ENCODE measurements at regions not wholly inside any gene's neighbourhood (a gene's known extent, or its start where the extent isn't known, plus 50 kb on each side); places are given as distances from the start of the nearest gene placed in this dataset.

DNA sequence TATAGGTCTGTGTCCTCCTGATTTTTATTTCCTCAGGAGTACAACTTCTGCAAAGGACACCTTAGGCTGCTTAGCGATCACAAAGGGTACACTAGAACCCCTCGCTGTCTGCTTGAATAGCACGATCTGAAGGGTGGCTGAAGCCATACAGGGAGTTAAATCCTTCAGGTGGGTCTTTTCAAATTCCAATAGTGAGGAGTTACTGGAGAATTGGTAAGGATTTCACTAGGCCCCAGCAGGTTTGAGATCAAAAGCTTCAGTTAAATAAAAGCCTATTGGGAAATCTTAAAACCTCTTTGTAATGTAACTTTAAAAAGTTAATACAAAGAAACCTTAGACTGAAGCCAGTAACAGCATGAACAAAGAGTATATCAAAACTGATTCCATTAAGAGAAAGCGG lies 613.1 kb downstream of the ZEB2 start:
- no peak overlapping the region for H3K27ac ChIP-seq
- no peak for DNase-seq (ENCODE audit: low read depth, low spot score)

- no peak overlapping the region for H3K27ac ChIP-seq
- no peak for DNase-seq (ENCODE audit: low read depth, low spot score)
Measured at GRCh38 chr2:143905587-143905986, 614.3 kb downstream of the ZEB2 start.

DNA sequence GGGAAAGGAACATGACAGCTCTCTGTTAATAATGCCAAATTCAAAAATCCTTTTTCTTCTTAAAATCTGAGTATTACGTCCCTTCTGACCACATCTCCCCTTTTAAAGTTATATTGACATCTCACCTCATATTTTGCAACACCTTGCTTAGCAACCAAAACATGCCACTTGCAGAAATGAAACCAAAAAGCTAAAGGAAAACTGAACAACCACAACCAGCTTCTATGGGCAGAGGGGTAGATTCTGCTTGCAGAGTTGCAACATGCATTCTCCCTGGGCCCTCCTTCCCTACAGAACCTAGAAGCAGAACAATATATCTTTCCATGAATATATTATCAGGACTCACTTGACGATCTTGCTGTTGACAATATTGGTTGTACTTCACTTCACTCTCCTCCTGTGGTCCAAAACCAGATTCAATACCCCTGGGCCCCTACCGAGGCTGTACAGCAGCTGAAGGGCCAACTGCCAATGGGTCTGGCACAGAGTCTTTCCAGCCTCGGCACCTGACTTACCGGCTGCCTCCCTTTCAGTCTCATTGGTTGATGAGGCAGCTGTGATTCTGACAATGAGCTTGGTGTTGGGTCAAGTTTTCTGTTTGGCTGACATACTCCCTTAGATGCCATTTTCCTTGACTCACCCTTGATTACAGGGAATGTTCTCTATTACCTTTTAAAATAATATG lies 616.6 kb downstream of the ZEB2 start:
- no peak for DNase-seq (ENCODE audit: low read depth, low spot score)
- H3K27ac ChIP-seq: no peak overlapping the region

DNA sequence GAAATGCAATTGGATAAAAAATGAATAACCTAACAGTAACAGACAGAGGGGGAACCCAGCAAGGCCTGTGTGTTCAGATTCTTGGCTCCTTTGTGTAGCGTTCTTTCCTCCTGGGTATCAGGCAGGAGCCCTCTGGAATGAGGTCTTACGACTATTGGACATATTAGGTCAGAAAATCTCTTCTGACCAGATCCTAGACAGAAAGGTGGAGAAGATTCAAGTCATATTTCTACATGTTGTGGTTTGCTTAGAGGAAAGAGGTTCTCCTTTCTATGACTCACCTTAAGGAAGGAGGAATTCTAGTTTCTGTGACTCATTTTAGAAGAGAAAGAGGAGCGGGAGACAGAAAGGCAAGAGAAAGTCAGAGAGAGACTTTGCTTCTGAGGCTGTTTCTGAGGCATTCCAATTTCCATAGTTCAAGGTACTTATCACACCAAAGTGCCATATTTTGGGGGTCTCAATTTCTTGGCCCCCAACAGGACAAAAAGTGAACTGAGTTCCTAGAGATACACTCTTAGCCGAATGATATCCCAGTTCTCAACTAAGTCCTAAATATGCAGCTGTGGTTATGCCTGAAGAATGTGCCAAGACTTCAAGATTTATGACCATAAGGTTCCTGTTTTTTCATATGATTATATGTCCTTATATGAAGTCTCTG lies 618.6 kb downstream of the ZEB2 start:
- peak overlapping the region; percentile 81 for H3K27ac ChIP-seq

GRCh38 chr2:143899987-143900386 lies 619.9 kb downstream of the ZEB2 start:
- DNase-seq (ENCODE audit: low read depth, low spot score): no peak
- H3K27ac ChIP-seq: peak overlapping the region; percentile 81

More for the DNA sequence above, 618.6 kb downstream of the ZEB2 start:
- DNase-seq (ENCODE audit: low read depth, low spot score): peak; percentile 86

- no peak for DNase-seq (ENCODE audit: low read depth, low spot score)
- no peak overlapping the region for H3K27ac ChIP-seq
Measured at GRCh38 chr2:143893371-143893770, 626.5 kb downstream of the ZEB2 start.

DNA sequence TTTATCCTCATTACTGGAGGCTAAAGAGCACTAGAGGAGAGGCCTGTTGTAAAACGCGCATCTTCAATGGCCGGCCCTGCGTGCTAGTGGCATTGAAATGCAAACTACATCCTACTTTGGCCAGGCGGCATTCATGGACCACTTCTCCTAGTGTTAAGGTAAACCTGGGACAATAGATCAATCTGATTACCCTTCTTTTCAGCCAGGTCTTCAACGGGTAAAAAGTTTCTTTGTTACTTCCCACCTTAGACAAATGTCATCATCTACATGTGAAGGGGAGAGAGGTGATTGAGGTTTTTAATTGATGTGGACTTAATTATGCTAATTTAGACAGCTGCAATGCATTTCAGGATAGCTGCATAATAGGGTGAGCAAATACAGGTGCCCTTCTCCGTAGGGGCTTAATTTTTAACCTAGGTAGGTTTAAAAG lies 628.0 kb downstream of the ZEB2 start:
- no peak for DNase-seq (ENCODE audit: low read depth, low spot score)
- H3K27ac ChIP-seq: no peak overlapping the region

- H3K27ac ChIP-seq: no peak overlapping the region
- no peak for DNase-seq (ENCODE audit: low read depth, low spot score)
Measured at GRCh38 chr2:143890798-143891197, 629.1 kb downstream of the ZEB2 start.

DNA sequence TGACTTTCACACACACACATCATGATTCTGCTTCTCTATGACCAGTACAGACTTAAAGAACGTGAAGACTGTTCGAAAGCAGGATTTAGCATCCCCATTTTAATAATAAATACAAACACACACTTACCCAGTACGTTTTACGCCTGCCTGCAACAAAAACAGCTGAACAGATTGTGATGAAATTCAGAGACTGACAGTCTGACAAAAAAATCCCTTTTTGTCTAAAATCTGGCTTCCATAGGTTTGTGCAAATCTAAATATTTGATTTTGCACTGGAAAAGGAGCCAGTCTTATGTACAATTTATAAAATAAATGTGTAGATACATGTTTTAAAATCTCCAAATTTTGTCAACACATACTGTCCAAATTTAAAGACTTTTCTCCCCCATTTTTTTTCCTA lies 630.7 kb downstream of the ZEB2 start:
- no peak overlapping the region for H3K27ac ChIP-seq
- DNase-seq (ENCODE audit: low read depth, low spot score): no peak

DNA sequence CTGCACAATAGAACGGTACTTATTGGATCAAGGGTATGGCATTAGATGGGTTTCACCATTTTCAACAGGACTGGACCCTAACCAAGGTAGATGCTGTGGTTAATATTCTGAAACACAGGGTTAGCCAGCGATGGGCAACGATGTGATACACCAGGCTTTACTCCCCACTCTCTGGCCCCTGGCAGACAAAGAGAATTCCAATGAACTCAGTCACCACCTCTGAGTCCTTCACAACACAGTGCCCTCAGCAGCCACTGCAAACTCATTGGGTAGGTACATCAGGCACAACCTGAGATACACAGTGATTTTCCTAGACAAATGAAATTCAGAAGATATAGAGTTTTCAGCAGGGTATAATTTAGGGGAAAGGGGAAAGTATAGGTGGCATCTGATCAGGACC lies 634.5 kb downstream of the ZEB2 start:
- no peak overlapping the region for H3K27ac ChIP-seq
- no peak for DNase-seq (ENCODE audit: low read depth, low spot score)

DNA sequence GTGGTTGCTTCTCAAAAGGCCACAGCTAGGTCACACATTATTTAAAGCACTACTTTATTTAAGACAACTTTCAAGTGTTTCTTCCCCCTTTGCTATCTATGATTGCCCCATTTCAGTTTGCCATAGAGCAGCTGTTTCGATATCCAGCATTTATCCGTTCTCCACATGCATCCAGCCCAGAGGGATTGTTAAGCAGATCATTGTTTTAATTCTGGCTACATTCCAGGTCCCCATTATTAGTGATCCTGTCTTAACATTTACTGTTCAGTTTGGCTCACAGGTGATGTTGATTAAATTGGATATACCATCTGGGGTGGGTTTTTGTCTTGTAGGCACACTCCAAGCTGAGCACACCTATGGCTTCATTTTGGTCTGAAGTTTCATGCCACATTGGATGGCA lies 638.7 kb downstream of the ZEB2 start:
- no peak for DNase-seq (ENCODE audit: low read depth, low spot score)

GRCh38 chr2:143877876-143878530 lies 641.9 kb downstream of the ZEB2 start:
- H3K27ac ChIP-seq: no peak overlapping the region
- no peak for DNase-seq (ENCODE audit: low read depth, low spot score)

More for the DNA sequence above, 638.7 kb downstream of the ZEB2 start:
- H3K27ac ChIP-seq: no peak overlapping the region

- H3K27ac ChIP-seq: no peak overlapping the region
- no peak for DNase-seq (ENCODE audit: low read depth, low spot score)
Measured at GRCh38 chr2:143877056-143877455, 642.9 kb downstream of the ZEB2 start.

- no peak for DNase-seq (ENCODE audit: low read depth, low spot score)
- no peak overlapping the region for H3K27ac ChIP-seq
Measured at GRCh38 chr2:143875295-143876233, 644.4 kb downstream of the ZEB2 start.

DNA sequence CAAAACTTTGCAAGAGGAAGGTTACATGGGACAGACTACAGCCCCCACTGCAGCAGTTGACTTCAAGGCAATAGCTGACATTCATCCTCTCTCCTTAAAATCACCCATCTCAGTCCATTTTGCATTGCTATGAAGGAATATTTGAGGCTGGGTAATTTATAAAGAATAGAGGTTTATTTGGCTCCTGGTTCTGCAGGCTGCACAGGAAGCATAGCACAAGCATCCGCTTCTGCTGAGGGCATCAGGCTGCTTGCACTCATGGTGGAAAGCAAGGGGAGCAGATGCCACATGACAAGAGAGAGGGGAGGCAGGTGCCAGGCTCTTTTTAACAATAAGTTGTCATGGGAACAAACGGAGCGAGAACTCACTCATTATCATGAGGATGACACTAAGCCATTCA lies 646.0 kb downstream of the ZEB2 start:
- no peak overlapping the region for H3K27ac ChIP-seq
- no peak for DNase-seq (ENCODE audit: low read depth, low spot score)

- no peak overlapping the region for H3K27ac ChIP-seq
- no peak for DNase-seq (ENCODE audit: low read depth, low spot score)
Measured at GRCh38 chr2:143870696-143871095, 649.2 kb downstream of the ZEB2 start.

DNA sequence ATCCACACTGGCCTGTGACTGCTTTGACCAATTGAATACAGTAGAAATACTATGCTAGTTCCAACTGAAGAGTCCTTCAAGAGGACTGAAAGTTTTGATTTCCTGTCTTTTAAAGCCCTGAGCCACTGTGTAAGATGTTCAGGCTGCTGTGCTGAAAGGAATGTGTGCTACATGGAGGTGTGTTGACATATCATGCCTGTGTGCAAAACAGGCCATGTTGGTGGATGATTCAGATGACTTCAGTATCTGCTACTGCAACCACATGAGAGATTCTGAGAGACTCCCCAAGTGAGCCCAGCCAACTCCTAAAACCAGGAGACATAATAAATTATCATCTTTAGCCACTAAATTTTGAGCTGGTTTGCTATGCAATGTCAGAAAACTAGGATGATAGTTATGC lies 662.9 kb downstream of the ZEB2 start:
- no peak overlapping the region for H3K27ac ChIP-seq
- DNase-seq (ENCODE audit: low read depth, low spot score): peak; percentile 22

DNA sequence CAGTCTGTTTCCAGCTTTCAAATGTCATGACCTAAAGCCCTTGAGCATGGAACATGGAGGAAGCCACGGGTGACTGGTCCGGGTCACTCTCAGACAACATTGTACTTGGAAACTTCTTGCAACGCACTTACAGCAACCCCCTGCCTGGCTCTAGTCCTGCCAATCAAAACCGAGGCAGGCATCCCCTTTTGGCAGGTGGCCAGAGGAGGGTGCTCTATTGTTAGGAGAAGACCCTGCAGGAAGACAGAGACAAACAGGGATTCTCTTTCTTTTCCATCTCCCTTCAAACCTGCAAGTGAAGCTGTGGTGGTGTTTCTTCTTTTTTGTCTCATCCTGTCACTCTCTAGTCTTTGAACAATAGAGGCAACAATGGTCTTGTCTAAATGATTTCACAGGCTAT lies 667.2 kb downstream of the ZEB2 start:
- no peak overlapping the region for H3K27ac ChIP-seq
- no peak for DNase-seq (ENCODE audit: low read depth, low spot score)

DNA sequence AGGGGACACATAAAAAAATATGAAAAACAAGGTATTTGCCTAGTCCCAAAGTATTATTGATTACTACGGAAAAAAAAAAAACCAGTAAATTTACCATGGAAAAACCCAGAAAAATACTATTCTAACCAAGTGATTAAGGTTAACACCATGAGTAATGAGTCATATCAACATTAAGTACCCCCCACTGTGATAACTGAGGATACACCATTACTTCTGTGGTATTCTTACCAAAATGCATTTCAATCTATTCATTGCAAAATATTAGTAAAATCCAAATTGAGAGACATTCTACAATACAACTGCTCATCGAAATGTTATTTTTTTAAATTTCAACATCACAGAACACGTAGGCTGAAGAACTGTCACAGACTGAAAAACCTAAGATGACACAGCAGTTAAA lies 669.8 kb downstream of the ZEB2 start:
- DNase-seq (ENCODE audit: low read depth, low spot score): no peak
- H3K27ac ChIP-seq: no peak overlapping the region

DNA sequence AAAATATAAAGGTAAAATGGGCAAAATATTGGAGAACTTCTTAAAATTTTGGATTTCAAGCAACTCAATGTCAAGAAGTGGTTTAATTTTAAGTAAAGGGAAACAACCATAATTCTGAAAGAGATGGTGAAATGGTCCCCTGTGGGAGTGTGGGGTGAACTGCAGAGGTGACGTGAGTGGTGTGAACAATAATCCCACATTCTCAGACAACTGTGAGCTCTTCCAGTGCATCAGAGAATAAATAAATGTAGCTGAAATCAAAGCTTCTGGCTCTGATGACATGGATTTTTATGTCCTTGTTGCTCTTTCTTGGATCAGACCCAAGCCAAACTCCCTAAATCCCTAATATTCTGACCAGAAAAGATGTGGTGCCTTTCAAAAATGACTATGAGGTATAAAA lies 672.7 kb downstream of the ZEB2 start:
- no peak overlapping the region for H3K27ac ChIP-seq
- DNase-seq (ENCODE audit: low read depth, low spot score): no peak
